ENCODE measurements at regions not wholly inside any gene's neighbourhood (a gene's known extent, or its start where the extent isn't known, plus 50 kb on each side); places are given as distances from the start of the nearest gene placed in this dataset.

- DNase-seq (ENCODE audit: low spot score), result no peak
- FAIRE-seq, result no peak
These were observed 623.2 kb downstream of the CCER1 start for GRCh38 chr12:90331821-90332220.

DNA sequence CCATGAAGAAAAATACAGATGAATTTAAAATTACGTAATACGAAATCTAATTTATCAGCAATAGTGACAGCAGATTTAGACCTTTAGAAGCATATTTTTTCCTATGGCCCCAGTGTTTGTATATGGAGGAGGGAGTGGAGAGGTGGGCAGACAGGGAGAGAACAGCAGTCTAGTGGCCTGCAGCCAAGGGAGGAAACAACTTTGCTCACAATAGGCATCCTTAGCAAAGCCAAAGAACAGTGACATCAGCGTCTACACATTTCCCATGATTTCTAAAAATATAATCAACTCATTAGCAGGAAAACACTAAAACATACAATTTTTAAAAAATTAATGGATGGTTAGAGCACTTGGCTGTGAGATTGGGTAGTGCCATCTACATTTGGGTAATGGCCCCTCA, 622.6 kb upstream of the ATP2B1 start:
- DNase-seq (ENCODE audit: low spot score), result no peak

GRCh38 chr12:90327793-90328743, 619.4 kb upstream of the ATP2B1 start:
- FAIRE-seq, result no peak
- no peak for DNase-seq (ENCODE audit: low spot score)

More for the DNA sequence above, 622.6 kb upstream of the ATP2B1 start:
- FAIRE-seq, result no peak

- DNase-seq (ENCODE audit: low spot score), result no peak
- FAIRE-seq, result no peak
These were observed 614.6 kb upstream of the ATP2B1 start for GRCh38 chr12:90323217-90323616.

- FAIRE-seq (no peak), DNase-seq (ENCODE audit: low spot score) (no peak)
These were observed 613.4 kb upstream of the ATP2B1 start for GRCh38 chr12:90322006-90322405.

DNA sequence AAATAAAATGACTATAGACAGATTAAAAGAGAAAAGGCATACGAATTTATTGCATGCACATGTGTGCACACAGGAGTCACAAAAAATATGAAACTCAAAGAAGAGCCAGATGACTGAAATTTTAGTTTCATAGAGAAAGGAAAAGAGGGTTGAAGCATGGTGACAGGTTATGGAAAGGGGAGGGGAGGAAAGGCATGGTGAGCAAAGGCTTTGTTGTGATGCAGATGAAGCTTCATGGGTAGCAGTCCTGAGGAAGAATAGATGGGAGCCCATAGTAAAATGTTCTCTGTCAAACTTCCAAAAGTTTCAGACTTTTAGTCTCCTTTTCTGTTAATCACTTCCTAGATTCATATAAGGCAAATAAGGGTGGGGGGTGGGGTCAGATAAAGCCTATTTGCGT, 612.7 kb upstream of the ATP2B1 start:
- no peak for FAIRE-seq

GRCh38 chr12:90311561-90311960, 602.9 kb upstream of the ATP2B1 start:
- FAIRE-seq, result no peak
- no peak for DNase-seq (ENCODE audit: low spot score)

More for the DNA sequence above, 612.7 kb upstream of the ATP2B1 start:
- no peak for DNase-seq (ENCODE audit: low spot score)

DNA sequence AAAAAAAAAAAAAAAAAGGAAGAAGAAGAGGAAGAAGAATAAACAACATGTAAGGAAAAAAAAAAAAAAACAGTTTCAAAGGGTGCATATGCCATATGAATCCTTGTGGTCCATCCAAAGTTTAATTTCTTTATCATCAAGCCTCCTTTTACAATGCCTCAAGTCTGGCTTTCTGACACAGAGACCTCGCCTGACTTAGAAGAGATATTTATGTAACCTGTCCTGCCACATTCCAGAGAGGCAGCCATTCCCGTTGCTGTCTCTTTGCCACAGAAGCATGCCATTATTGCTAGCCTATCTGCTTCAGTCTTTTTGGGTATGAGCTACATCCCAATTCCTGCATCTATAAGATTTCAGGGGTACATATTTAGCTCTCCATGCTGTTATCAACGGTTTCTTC, 596.7 kb upstream of the ATP2B1 start:
- FAIRE-seq (no peak), DNase-seq (ENCODE audit: low spot score) (no peak)

DNA sequence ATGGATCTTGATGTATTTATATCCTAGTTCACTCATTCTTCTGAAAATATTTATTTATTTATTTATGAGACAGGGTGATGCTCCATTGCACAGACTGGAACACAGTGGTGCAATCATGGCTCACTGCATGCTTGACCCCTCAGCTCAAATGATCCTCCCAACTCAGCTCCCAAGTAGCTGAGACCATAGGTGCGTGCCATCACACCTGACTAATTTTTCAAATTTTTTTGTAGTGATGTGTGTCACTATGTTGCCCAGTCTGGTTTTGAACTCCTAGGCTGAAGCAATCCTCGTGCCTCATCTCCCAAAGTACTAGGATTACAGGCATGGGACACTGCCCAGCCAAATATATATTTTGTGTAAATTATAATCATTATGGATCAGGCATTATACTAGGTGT, 595.6 kb upstream of the ATP2B1 start:
- no peak for FAIRE-seq

DNA sequence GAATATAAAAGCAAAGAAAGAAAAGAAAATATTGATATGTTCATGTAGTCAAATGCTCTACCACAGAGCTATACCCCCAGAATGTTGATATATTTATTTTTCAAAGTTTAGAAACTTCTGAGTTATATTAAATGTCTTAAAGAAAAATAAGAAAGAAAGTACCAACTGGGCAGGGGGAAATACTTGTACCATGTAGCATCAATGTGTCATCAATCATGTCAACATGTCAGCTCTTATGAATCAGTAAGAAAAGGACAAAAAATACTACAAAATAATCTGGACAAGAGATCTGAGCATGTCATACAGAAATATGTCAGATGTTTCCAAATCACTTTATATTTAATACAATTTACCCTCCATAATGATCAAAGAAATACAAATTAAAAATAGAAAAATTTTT, 595.1 kb upstream of the ATP2B1 start:
- DNase-seq (ENCODE audit: low spot score), result no peak
- no peak for FAIRE-seq

More for the DNA sequence above, 595.6 kb upstream of the ATP2B1 start:
- no peak for DNase-seq (ENCODE audit: low spot score)

- DNase-seq (ENCODE audit: low spot score) (no peak), FAIRE-seq (no peak)
These were observed 593.0 kb upstream of the ATP2B1 start for GRCh38 chr12:90301561-90302133.

DNA sequence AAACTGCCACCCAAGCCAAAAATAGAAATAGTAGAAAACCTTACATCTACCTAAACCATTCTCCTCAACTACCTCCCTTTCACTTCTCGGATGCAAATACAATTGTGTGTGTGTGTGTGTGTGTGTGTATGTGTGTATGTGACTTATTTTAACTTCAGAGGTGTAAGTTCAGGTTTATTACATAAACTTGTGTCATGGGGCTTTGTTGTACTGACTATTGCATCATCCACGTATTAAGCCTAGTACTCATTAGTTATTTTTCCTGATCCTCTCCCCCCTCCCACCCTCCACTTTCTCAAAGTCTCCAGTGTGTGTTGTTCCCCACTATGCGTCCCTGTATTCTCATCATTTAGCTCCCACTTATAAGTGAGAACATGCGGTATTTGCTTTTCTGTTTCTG, 592.5 kb upstream of the ATP2B1 start:
- FAIRE-seq, result no peak

DNA sequence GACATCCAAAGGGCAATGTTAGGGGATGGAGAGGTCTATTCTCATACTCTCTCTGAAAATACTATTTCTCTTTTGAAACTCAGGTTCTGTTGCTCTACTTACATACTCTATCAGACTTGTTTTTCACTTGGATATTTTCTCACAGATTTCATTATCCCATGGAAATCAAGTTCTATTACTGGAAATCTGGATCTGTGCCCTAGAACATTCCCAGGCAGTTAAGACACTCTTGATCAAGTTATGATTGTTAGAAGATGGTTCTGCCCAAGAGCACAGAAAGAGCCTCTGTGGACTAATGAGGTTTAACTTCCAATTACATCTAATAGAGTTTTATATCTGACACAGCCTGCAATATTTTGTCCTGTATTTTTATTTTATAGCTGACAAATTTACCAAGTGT, 591.0 kb upstream of the ATP2B1 start:
- no peak for FAIRE-seq
- no peak for DNase-seq (ENCODE audit: low spot score)

More for the DNA sequence above, 592.5 kb upstream of the ATP2B1 start:
- no peak for DNase-seq (ENCODE audit: low spot score)

DNA sequence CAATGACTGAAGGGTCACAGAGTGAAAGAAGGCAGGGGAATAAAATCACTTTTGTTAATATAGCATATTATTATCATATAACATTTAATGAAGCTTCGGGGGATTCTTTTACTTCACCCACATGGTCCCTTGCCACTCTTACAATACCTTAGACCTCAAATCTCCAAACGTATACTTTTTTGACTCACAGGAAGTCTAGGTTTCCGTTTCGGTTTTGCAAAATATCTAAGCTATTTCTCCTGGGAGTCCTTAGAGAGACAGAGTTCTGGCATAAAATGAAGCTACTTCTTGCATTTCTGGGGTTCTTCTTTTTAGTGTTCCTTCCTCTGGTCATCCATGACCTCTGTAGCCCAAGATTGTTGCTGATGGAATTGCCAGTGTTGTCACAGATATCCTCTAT, 590.5 kb upstream of the ATP2B1 start:
- FAIRE-seq, result no peak

GRCh38 chr12:90298289-90298948, 589.8 kb upstream of the ATP2B1 start:
- DNase-seq (ENCODE audit: low spot score) (no peak), FAIRE-seq (no peak)

More for the DNA sequence above, 590.5 kb upstream of the ATP2B1 start:
- no peak for DNase-seq (ENCODE audit: low spot score)

DNA sequence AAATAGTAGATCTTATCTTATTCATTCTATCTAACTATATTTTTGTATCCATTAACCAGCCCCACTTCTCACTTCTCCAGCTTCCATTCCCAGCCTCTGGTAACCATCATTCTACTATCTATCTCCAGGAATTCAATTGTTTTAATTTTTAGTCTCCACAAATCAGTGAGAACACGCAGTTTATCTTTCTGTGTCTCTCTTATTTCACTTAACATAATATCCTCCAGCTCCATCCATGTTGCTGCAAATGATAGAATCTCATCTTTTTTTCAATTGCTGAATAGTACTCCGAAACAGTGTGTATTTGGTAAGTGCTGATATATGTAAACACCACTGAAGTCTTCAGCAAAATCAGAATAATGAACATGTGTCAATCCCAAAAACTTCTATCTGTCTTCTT, 587.2 kb upstream of the ATP2B1 start:
- no peak for FAIRE-seq
- no peak for DNase-seq (ENCODE audit: low spot score)

DNA sequence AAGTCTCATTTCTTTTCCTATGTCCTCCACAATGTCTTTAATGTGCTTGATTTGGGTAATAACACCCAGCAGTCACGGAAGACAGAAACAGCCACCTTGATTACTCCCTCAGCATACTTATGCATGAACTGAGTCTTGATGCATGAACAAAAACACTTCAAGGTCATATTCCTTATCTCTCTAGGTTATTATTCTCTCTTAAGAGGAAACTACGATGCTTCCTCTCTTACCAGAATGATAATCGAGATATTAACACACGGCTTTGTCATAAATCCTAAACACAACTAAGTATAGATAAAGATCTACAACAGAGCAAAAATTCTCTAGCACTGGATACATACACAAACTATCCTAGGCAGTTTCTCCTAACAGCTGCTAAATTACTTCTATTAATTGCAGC, 583.5 kb upstream of the ATP2B1 start:
- DNase-seq (ENCODE audit: low spot score) (no peak), FAIRE-seq (no peak)

DNA sequence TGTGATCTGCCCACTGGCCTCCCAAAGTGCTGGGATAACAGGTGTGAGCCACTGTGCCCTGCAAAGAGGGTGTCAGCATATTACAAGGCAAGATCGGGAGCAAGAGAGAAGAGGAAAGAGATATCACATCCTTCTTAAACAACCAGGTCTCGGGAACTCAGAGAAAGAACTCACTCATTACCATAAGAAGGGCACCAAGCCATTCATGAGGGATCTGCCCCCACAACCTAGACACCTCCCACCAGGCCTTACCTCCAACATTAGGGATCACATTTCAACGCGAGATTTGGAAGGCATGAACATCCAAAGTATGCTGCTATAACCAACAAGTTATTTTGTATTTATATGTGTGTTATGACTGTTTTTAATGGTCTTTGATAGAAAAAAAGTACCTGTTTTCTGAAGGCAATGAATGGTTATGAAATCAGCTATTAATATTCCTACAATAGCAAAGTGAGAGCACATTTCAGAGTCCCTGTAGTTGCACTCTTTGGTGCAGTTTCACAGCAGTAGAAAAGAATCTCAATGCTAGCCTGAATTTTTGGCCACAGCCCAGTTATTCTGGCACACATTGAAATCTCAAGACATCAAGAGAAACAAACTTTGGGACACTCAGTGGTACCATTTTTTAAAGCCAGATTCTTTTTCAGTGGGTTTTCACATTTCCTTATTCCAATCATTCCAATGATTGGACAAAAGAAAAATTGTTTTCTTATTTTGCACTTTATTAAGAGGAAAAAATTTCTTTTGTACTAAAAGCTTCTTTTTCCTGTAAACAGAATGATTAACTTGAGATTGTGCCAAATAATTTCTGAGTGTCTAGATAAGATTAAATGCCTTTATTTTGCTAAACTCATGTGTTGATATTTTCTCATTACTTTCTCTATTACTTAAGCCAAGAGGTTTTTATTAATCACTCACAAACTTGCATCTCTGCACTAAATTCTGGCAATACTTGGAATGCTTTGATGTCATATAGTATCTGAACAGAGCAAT, 582.6 kb upstream of the ATP2B1 start:
- DNase-seq (ENCODE audit: low spot score) (no peak), FAIRE-seq (no peak)

GRCh38 chr12:90287585-90287984, 578.9 kb upstream of the ATP2B1 start:
- FAIRE-seq (no peak), DNase-seq (ENCODE audit: low spot score) (no peak)

DNA sequence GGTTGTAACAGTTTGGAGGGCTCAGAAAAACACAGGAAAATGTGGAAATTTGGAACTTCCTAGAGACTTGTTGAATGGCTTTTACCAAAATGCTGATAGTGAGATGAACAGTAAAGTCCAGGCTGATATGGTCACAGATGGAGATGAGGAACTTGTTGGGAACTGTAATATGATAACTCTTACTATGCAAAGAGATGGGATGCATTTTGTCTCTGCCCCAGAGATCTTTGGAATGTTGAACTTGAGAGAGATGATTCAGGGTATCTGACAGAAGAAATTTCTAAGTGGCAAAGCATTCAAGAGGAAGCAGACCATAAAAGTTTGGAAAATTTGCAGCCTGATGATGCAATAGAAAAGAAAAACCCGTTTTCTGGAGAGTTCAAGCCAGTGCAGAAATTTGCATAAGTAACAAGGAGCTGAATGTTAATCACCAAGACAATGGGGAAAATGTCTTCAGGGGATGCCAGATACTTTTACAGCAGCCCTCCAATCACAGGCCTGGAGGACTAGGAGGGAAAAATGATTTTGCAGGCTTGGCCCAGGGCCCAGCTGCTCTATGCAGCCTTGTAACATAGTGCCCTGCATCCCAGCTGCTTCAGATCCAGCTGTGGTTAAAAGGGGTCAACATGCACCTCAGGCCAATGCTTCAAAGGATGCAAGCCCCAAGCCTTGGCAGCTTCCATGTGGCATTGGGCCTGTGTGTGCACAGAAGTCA, 572.7 kb upstream of the ATP2B1 start:
- FAIRE-seq (no peak), DNase-seq (ENCODE audit: low spot score) (no peak)

All from urothelium cell line (cell line).